Uterus (tissue), 2 donors: ENCODE measurements at regions not wholly inside any gene's neighbourhood (a gene's known extent, or its start where the extent isn't known, plus 50 kb on each side); places are given as distances from the start of the nearest gene placed in this dataset.

Source experiments
- POLR2A ChIP-seq, 2 donors: fragments of 450-650 bp; IDR thresholded peaks; one replicate each; pipeline ENCODE4 v1.6.1; 2016; ENCODE audit warnings: antibody characterized with exemption in 2 of 2, mild to moderate bottlenecking in 1 of 2, moderate library complexity in 1 of 2
- TF ChIP-seq, protein P1 (sequence below), 4 experiments: fragments of 200-600 bp in 2 of 4; fragments of 450-650 bp in 2 of 4; sonication (generic) in 2 of 4; IDR thresholded peaks; one replicate each; pipeline ENCODE4 v1.5.1; 2016 to 2019; ENCODE audit warnings: antibody characterized with exemption in 4 of 4, mild to moderate bottlenecking in 2 of 4, moderate library complexity in 1 of 4

GRCh38 chr3:76369170-76369569 lies 583.8 kb upstream of the ZNF717 start:
- TF ChIP-seq, protein P1, sequence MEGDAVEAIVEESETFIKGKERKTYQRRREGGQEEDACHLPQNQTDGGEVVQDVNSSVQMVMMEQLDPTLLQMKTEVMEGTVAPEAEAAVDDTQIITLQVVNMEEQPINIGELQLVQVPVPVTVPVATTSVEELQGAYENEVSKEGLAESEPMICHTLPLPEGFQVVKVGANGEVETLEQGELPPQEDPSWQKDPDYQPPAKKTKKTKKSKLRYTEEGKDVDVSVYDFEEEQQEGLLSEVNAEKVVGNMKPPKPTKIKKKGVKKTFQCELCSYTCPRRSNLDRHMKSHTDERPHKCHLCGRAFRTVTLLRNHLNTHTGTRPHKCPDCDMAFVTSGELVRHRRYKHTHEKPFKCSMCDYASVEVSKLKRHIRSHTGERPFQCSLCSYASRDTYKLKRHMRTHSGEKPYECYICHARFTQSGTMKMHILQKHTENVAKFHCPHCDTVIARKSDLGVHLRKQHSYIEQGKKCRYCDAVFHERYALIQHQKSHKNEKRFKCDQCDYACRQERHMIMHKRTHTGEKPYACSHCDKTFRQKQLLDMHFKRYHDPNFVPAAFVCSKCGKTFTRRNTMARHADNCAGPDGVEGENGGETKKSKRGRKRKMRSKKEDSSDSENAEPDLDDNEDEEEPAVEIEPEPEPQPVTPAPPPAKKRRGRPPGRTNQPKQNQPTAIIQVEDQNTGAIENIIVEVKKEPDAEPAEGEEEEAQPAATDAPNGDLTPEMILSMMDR (IDR thresholded peaks at IDR 0.05) = no peak
- TF ChIP-seq POLR2A (IDR thresholded peaks at IDR 0.05) = no peak
